CD4-positive, alpha-beta memory T cell (primary cell): ENCODE measurements at regions not wholly inside any gene's neighbourhood (a gene's known extent, or its start where the extent isn't known, plus 50 kb on each side); places are given as distances from the start of the nearest gene placed in this dataset.
A peak's percentile ranks its signal among the peaks of the same experiment; 100 is the strongest.

Experiments used
- CTCF ChIA-PET: fragments of 350-600 bp; sonication (Branson Sonifier 250); formaldehyde crosslinking; loops from one replicate; lab custom pipeline; 2021; ENCODE audit warnings: inconsistent platforms; ENCODE audit not compliant: partially characterized antibody; lab: Charles Lee
- POLR2A ChIA-PET: fragments of 350-600 bp; sonication (Branson Sonifier 250); formaldehyde crosslinking; loops from one replicate; lab custom pipeline; 2021; ENCODE audit not compliant: partially characterized antibody; lab: Charles Lee
- DNase-seq, 5 donors: peaks; one replicate each; pipeline versions ENCODE4 v3.0.0 to v3.0.0-alpha.2; 2020 to 2022; ENCODE audit warnings: mixed read lengths in 1 of 5
- H3K27ac ChIP-seq: one replicate; pipeline ENCODE4 v1.7.0; 2013; ENCODE audit warnings: low read depth, low read length
- H3K27me3 ChIP-seq: 2 replicates; pipeline ENCODE4 v1.7.0; 2013; ENCODE audit warnings: mild to moderate bottlenecking, low read length, moderate library complexity; ENCODE audit not compliant: insufficient read depth
- H3K36me3 ChIP-seq: 2 replicates; pipeline ENCODE4 v1.7.0; 2013; ENCODE audit warnings: mild to moderate bottlenecking, low read length, moderate library complexity; ENCODE audit not compliant: insufficient read depth
- H3K4me1 ChIP-seq: 2 replicates; pipeline ENCODE4 v1.7.0; 2013; ENCODE audit warnings: mild to moderate bottlenecking, low read length, moderate library complexity; ENCODE audit not compliant: insufficient read depth
- H3K4me3 ChIP-seq, 2 donors: one replicate each; pipeline ENCODE4 v1.7.0; 2013; ENCODE audit warnings: low read length in 2 of 2, mild to moderate bottlenecking in 1 of 2
- H3K9me3 ChIP-seq, 2 donors: one replicate each; pipeline ENCODE4 v1.7.0; 2013; ENCODE audit warnings: low read length in 2 of 2, control low read depth in 1 of 2; ENCODE audit not compliant: control insufficient read depth in 1 of 2
- H3K27ac Mint-ChIP-seq, 7 donors: one replicate each; pipeline ENCODE4 v1.8.0; 2020 to 2021; ENCODE audit warnings: mixed read lengths in 7 of 7, mild to moderate bottlenecking in 6 of 7, inconsistent platforms in 3 of 7, moderate library complexity in 3 of 7
- H3K27me3 Mint-ChIP-seq, 2 donors: one replicate each; pipeline ENCODE4 v1.8.0; 2020 to 2021; ENCODE audit warnings: mixed read lengths in 2 of 2
- H3K36me3 Mint-ChIP-seq, 2 donors: one replicate each; pipeline ENCODE4 v1.8.0; 2020 to 2021; ENCODE audit warnings: mixed read lengths in 2 of 2, inconsistent platforms in 1 of 2, mild to moderate bottlenecking in 1 of 2
- H3K4me1 Mint-ChIP-seq, 4 donors: one replicate each; pipeline ENCODE4 v1.8.0; 2020 to 2021; ENCODE audit warnings: mixed read lengths in 4 of 4, mild to moderate bottlenecking in 1 of 4
- H3K4me3 Mint-ChIP-seq, 8 donors: one replicate each; pipeline ENCODE4 v1.8.0; 2020 to 2021; ENCODE audit warnings: mixed read lengths in 8 of 8, mild to moderate bottlenecking in 7 of 8, moderate library complexity in 6 of 8, inconsistent platforms in 3 of 8
- H3K9me3 Mint-ChIP-seq, 8 donors: one replicate each; pipeline ENCODE4 v1.8.0; 2020 to 2021; ENCODE audit warnings: mixed read lengths in 8 of 8, mild to moderate bottlenecking in 5 of 8, inconsistent platforms in 3 of 8, moderate library complexity in 1 of 8
- intact Hi-C: fragments of 100-400 bp; cut with micrococcal nuclease; formaldehyde crosslinking; loops from one replicate; pipeline ENCODE4 v1.15.1; 2023

GRCh38 chr15:98519767-98520550, 128.4 kb upstream of the IGF1R start:
- Mint-ChIP-seq H3K36me3 (no peaks in the 10 kb centered on the region), H3K4me1 (peaks cover 0 to 4% (median 0%) of the 10 kb centered on the region in 4 donors), H3K27me3 (peaks cover 4% of the 10 kb centered on the region in 2 donors), H3K4me3 (no peak overlapping the region), H3K9me3 (peaks cover 0 to 2% (median 0%) of the 10 kb centered on the region in 8 donors), H3K27ac (no peak overlapping the region)
- Histone ChIP-seq H3K4me1 (no peaks in the 10 kb centered on the region), H3K9me3 (no peaks in the 10 kb centered on the region), H3K27me3 (no peaks in the 10 kb centered on the region), H3K4me3 (no peak overlapping the region), H3K27ac (no peak overlapping the region), H3K36me3 (no peaks in the 10 kb centered on the region)
- DNase-seq: no peak
- ChIA-PET CTCF (interaction anchor here (0.8 to 8.4 kb wide), 21 partner anchors 8 to 557 kb away, joined by 3 to 145 read pairs (median 4); no protein-coding TSS in a partner anchor), POLR2A (no interaction called here)
- intact Hi-C loops: loop anchor here (1.0 to 2.0 kb wide), 5 partner anchors 139 to 556 kb away; no protein-coding TSS in a partner anchor

DNA sequence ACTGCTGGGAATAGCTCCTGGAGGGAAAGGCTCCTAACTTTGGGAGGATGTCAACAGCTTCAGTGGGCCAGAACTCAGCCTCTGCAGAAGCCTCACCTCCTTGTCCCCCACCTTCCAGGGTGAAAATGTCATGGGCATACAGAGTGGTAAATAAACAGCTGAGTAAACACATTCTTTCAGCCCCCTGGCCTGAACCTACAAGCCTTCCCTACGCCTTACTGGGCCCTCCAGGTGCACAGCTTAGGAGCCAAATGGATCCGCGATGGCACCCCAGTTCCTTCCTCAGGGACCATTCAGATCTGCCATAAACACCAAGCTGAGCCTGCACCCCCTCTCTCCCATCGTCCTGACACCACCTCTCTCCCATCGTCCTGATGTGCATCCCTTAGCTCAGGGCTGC, 126.2 kb upstream of the IGF1R start:
- H3K36me3 ChIP-seq: no peaks in the 10 kb centered on the region
- peaks cover 0 to 4% (median 0%) of the 10 kb centered on the region in 4 donors for H3K4me1 Mint-ChIP-seq
- no peak for DNase-seq
- no peak overlapping the region for H3K27ac Mint-ChIP-seq
- H3K27me3 Mint-ChIP-seq: peaks cover 4 to 7% of the 10 kb centered on the region in 2 donors
- no peaks in the 10 kb centered on the region for H3K36me3 Mint-ChIP-seq
- H3K4me1 ChIP-seq: no peaks in the 10 kb centered on the region
- intact Hi-C loops: no loop called here
- ChIA-PET POLR2A (no interaction called here), CTCF (interaction anchor here (1.0 to 8.4 kb wide), 5 partner anchors 43 to 552 kb away, joined by 3 to 145 read pairs (median 4); no protein-coding TSS in a partner anchor)
- no peaks in the 10 kb centered on the region for H3K27me3 ChIP-seq
- H3K9me3 Mint-ChIP-seq: no peaks in the 10 kb centered on the region
- no peaks in the 10 kb centered on the region for H3K9me3 ChIP-seq
- no peak overlapping the region for H3K4me3 Mint-ChIP-seq
- no peak overlapping the region for H3K4me3 ChIP-seq
- H3K27ac ChIP-seq: no peak overlapping the region

DNA sequence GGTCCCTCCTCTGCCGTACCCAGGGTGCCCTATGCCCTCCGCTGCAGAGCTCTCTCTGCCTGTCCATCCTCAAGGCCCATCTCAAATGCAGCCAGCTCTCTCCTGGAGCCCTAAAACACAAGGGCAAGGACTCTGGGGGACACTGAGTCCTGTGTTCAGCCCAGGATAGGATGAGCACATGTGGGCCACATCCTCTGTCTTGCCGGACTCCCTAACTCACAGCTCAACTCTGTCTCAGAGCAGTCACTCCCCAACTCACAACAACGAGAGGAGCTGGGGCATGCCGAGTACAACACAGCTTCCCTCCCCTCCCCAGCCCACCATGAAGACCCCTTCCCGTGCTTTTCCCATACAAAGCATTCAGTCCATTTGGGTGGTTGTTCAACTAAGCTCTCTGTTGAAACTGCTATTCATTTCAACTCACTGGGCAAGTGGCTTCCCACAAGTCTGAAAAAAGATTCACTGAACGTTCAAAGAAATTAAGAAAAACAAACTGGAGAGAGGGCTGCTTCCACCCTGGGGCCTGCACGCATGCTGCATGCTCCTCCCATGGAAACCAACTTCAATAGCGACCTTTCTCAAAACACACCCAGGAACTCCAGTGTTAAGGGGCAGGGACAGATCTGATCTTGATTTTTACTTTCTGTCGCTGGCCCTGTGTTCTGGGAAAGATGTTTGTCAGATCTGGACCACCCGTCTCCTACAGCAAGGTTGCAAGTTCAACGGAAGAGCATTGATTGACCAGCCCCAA, 124.3 kb upstream of the IGF1R start:
- H3K27ac Mint-ChIP-seq: peak overlapping the region in 1 of 7 donors; percentile 75
- H3K4me3 Mint-ChIP-seq: no peak overlapping the region
- Histone ChIP-seq H3K9me3 (no peaks in the 10 kb centered on the region), H3K36me3 (no peaks in the 10 kb centered on the region), H3K27ac (no peak overlapping the region), H3K4me3 (no peak overlapping the region), H3K27me3 (no peaks in the 10 kb centered on the region), H3K4me1 (no peaks in the 10 kb centered on the region)
- CTCF ChIA-PET: interaction anchor here (8.4 kb wide), 1 partner anchor 137 kb away, joined by 145 read pairs; no protein-coding TSS in a partner anchor
- no peaks in the 10 kb centered on the region for H3K36me3 Mint-ChIP-seq
- peaks cover 0 to 2% (median 0%) of the 10 kb centered on the region in 4 donors for H3K4me1 Mint-ChIP-seq
- no peak for DNase-seq
- no peaks in the 10 kb centered on the region for H3K9me3 Mint-ChIP-seq
- POLR2A ChIA-PET: interaction anchor here (0.6 kb wide), 1 partner anchor 11 kb away, joined by 3 read pairs; no protein-coding TSS in a partner anchor
- peaks cover 6 to 11% of the 10 kb centered on the region in 2 donors for H3K27me3 Mint-ChIP-seq
- intact Hi-C loops: no loop called here

- intact Hi-C loops: no loop called here
- ChIA-PET CTCF (no interaction called here), POLR2A (no interaction called here)
- no peaks in the 10 kb centered on the region for H3K9me3 ChIP-seq
- Mint-ChIP-seq H3K27me3 (peaks cover 8 to 17% of the 10 kb centered on the region in 2 donors), H3K27ac (no peak overlapping the region), H3K4me3 (no peak overlapping the region), H3K4me1 (no peaks in the 10 kb centered on the region), H3K9me3 (no peaks in the 10 kb centered on the region), H3K36me3 (no peaks in the 10 kb centered on the region)
- no peak overlapping the region for H3K4me3 ChIP-seq
- no peaks in the 10 kb centered on the region for H3K27me3 ChIP-seq
- no peaks in the 10 kb centered on the region for H3K4me1 ChIP-seq
- DNase-seq: no peak
- H3K36me3 ChIP-seq: no peaks in the 10 kb centered on the region
- no peak overlapping the region for H3K27ac ChIP-seq
These were observed 123.3 kb upstream of the IGF1R start for GRCh38 chr15:98524838-98525660.

DNA sequence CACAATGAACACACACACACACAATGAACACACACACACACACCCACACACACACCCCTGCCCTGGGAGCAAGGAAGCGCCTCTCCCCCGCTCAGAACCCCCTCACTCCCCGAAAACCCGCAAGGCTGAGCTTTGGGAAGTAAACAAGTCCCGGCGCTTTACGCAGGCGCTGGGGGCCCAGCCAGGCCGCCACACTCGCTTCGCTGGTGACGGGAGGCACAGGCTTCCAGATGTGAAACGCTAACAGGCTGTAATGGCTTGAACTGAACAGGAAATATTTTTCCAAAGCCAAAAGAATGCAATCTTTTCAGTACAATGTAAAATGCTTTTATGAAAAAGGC, 122.7 kb upstream of the IGF1R start:
- H3K27me3 Mint-ChIP-seq: peaks cover 8 to 17% of the 10 kb centered on the region in 2 donors
- H3K9me3 Mint-ChIP-seq: no peaks in the 10 kb centered on the region
- Histone ChIP-seq H3K36me3 (no peaks in the 10 kb centered on the region), H3K4me3 (no peak overlapping the region), H3K27ac (no peak overlapping the region), H3K27me3 (no peaks in the 10 kb centered on the region), H3K4me1 (no peaks in the 10 kb centered on the region), H3K9me3 (no peaks in the 10 kb centered on the region)
- no peak overlapping the region for H3K27ac Mint-ChIP-seq
- CTCF ChIA-PET: no interaction called here
- H3K4me1 Mint-ChIP-seq: no peaks in the 10 kb centered on the region
- intact Hi-C loops: no loop called here
- no peak overlapping the region for H3K4me3 Mint-ChIP-seq
- POLR2A ChIA-PET: no interaction called here
- no peaks in the 10 kb centered on the region for H3K36me3 Mint-ChIP-seq
- no peak for DNase-seq

- intact Hi-C loops: no loop called here
- Mint-ChIP-seq H3K4me1 (no peaks in the 10 kb centered on the region), H3K4me3 (no peak overlapping the region), H3K27me3 (peaks cover 9 to 17% of the 10 kb centered on the region in 2 donors), H3K9me3 (no peaks in the 10 kb centered on the region), H3K27ac (peak overlapping the region in 1 of 7 donors; percentile 9), H3K36me3 (no peaks in the 10 kb centered on the region)
- DNase-seq: no peak
- H3K4me3 ChIP-seq: no peak overlapping the region
- no peaks in the 10 kb centered on the region for H3K36me3 ChIP-seq
- no peaks in the 10 kb centered on the region for H3K27me3 ChIP-seq
- no peak overlapping the region for H3K27ac ChIP-seq
- CTCF ChIA-PET: no interaction called here
- no peaks in the 10 kb centered on the region for H3K9me3 ChIP-seq
- POLR2A ChIA-PET: no interaction called here
- H3K4me1 ChIP-seq: no peaks in the 10 kb centered on the region
These were observed 122.2 kb upstream of the IGF1R start for GRCh38 chr15:98526094-98526493.
